Ovary (tissue), 7 donors: ENCODE measurements at regions not wholly inside any gene's neighbourhood (a gene's known extent, or its start where the extent isn't known, plus 50 kb on each side); places are given as distances from the start of the nearest gene placed in this dataset.

Experiments used
- DNase-seq, 5 donors: peaks; one replicate each; pipeline ENCODE4 v3.0.0-alpha.2; 2019 to 2020
- H3K27ac ChIP-seq, 2 donors: fragments of 200-600 bp; one replicate each; pipeline versions ENCODE4 v1.5.1 to v1.8.0; 2019 to 2022
- H3K27me3 ChIP-seq: fragments of 200-600 bp; one replicate; pipeline ENCODE4 v1.8.0; 2022
- H3K36me3 ChIP-seq: fragments of 200-600 bp; sonication (generic); one replicate; pipeline ENCODE4 v1.5.1; 2019
- H3K4me1 ChIP-seq: one replicate; pipeline ENCODE4 v1.8.1; 2013; ENCODE audit warnings: mild to moderate bottlenecking, moderate library complexity; ENCODE audit not compliant: insufficient read depth
- H3K4me3 ChIP-seq: fragments of 200-600 bp; sonication (generic); one replicate; pipeline ENCODE4 v1.5.1; 2017
- H3K9me3 ChIP-seq, 2 donors: fragments of 200-600 bp in 1 of 2; sonication (generic) in 1 of 2; one replicate each; pipeline versions ENCODE4 v1.5.1 to v1.8.1; 2013 to 2019; ENCODE audit warnings: mild to moderate bottlenecking in 1 of 2, moderate library complexity in 1 of 2
- EP300 ChIP-seq: sonication (generic); formaldehyde crosslinking; IDR thresholded peaks from one replicate; pipeline ENCODE4 v1.6.1; 2017; ENCODE audit warnings: antibody characterized with exemption
- POLR2A ChIP-seq: fragments of 450-650 bp; IDR thresholded peaks from one replicate; pipeline ENCODE4 v1.6.1; 2017; ENCODE audit warnings: antibody characterized with exemption, mild to moderate bottlenecking, moderate library complexity
- WGBS, 3 donors: extraction: QIAGEN DNeasy Blood & Tissue Kit in 1 of 3; methylation state at CpG; one replicate each; pipeline versions ENCODE4 v1.1.5 to v1.1.7; 2013 to 2017; 5-methylcytosine and 5-hydroxymethylcytosine counted together
- intact Hi-C, 4 donors: fragments of 100-400 bp; cut with DNase I; formaldehyde crosslinking; loops; one replicate each; pipeline versions ENCODE4 v1.11.0 to v1.15.1; 2022 to 2023
- TF ChIP-seq, protein P1 (sequence below), 3 donors: fragments of 450-650 bp in 2 of 3; fragments of 200-600 bp in 1 of 3; IDR thresholded peaks; one replicate each; pipeline versions ENCODE4 v1.5.1 to v1.8.0; 2016 to 2022; ENCODE audit warnings: antibody characterized with exemption in 3 of 3, mild to moderate bottlenecking in 1 of 3
- donor health status: DM: no; HTN: no; CAD: no; lungs with moderate emphysema.
- donor health status: DM: no; HTN: no; CAD: no.
- donor health status: Bipolar disorder and iron deficiency.
- donor health status: DM: no; HTN: no; CAD: no.
- donor health status: DM: yes; HTN: yes; CAD: no.

DNA sequence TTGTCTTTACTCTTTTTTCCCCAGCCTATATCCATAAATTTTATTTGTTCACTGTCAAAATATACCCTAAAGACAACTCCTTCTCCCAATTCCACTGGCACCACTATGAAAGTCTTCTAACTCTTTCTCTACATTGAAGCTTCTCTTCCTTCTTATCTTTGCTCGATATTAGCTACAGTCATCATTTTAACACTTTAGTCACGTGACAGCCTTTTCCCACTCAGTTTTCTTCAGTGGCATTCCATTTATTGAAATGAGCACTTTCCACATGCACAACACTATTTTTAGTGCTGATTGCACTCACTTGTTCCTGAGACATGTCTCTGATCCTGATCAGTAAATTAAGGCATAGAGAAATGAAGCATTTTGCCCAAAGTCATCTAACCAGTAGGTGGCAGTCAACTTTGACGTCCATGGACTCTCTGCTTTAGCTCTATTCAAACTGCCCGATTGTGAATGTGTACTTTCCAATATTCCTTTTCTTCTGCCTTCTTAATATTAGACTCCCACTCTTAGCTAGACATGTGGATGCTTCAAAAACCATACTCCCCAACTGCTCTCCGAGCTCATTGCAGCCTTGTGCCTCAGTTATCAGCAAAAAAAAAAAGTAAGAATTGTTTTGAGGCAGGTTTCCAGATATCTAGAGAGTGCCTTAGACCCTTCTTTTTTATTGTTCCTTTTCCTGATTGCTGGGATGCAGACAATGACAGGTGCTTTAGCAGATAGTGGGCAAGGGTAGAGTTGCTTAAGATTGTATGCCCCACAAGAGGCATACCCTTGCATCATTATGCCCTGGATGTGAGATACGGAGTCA lies 394.4 kb upstream of the ADGRL3 start:
- no peak for DNase-seq
- H3K36me3 ChIP-seq: no peaks in the 10 kb centered on the region
- 35 to 41% (median 38%) methylated on average over 6 of the region's 6 CpGs for WGBS, 3 donors
- TF ChIP-seq POLR2A: no peak
- no peak for TF ChIP-seq EP300
- TF ChIP-seq, protein P1, sequence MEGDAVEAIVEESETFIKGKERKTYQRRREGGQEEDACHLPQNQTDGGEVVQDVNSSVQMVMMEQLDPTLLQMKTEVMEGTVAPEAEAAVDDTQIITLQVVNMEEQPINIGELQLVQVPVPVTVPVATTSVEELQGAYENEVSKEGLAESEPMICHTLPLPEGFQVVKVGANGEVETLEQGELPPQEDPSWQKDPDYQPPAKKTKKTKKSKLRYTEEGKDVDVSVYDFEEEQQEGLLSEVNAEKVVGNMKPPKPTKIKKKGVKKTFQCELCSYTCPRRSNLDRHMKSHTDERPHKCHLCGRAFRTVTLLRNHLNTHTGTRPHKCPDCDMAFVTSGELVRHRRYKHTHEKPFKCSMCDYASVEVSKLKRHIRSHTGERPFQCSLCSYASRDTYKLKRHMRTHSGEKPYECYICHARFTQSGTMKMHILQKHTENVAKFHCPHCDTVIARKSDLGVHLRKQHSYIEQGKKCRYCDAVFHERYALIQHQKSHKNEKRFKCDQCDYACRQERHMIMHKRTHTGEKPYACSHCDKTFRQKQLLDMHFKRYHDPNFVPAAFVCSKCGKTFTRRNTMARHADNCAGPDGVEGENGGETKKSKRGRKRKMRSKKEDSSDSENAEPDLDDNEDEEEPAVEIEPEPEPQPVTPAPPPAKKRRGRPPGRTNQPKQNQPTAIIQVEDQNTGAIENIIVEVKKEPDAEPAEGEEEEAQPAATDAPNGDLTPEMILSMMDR (IDR thresholded peaks at IDR 0.05): no peak
- no peak overlapping the region for H3K27ac ChIP-seq
- H3K9me3 ChIP-seq: no peaks in the 10 kb centered on the region
- H3K4me1 ChIP-seq: no peaks in the 10 kb centered on the region
- intact Hi-C loops: no loop called here
- no peak overlapping the region for H3K4me3 ChIP-seq
- no peaks in the 10 kb centered on the region for H3K27me3 ChIP-seq

DNA sequence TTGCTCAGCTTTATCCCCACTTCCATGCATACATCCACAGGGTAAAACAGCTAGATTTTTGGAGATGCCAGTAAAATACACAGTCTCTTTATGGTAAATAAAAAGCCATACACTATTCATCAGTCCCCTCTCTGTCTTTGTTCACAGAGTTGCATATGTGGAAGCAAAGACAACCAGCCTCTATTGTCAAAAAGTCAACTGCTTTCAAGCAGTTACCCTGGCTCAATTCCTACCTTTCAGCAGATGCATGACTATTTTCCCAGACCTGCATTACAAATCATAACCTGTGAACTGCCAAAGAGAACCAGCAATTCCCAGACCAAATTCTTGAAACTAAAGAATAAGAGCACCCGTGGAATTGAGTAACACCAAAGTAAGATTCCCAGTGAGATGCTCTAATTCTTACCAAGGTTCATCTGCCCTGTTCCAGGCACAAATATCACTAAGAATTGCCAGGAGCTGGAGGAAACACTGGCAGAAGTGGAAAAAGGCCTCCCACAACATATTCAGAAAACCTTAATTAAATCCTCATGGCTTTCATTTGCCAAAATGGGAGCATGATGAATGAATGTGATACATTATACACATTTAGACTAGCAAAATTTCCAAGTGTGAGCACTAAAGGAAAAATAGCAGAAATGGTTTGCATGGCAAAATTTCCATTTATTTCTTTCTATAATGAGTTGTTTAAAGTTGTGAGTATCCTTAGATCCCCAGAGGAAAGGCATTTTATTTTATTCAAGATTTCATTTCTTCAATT lies 391.2 kb upstream of the ADGRL3 start:
- Histone ChIP-seq H3K27me3 (no peaks in the 10 kb centered on the region), H3K27ac (no peak overlapping the region), H3K36me3 (no peaks in the 10 kb centered on the region), H3K4me1 (no peaks in the 10 kb centered on the region), H3K9me3 (no peaks in the 10 kb centered on the region), H3K4me3 (no peak overlapping the region)
- intact Hi-C loops: no loop called here
- no peak for DNase-seq
- TF ChIP-seq EP300 (no peak), POLR2A (no peak)
- TF ChIP-seq, protein P1 (IDR thresholded peaks at IDR 0.05): no peak
- WGBS, 3 donors: 65 to 82% (median 80%) methylated on average over 1 of the region's 1 CpG

DNA sequence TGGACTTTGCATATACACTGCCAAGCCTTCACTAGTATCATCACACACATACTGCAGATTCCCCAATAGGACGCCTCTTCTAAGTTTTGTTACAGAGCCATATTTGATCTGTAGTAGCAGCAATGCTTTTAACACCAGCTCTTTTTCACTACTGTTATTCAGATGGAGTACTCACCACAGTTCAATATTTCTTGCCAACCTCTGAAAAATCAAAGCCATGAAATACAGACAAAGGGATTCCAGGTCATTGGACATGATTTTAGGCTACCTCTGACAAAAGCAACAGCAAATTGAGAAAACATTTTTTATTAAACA lies 390.7 kb upstream of the ADGRL3 start:
- Histone ChIP-seq H3K27me3 (no peaks in the 10 kb centered on the region), H3K36me3 (no peaks in the 10 kb centered on the region), H3K9me3 (no peaks in the 10 kb centered on the region), H3K4me3 (no peak overlapping the region), H3K4me1 (no peaks in the 10 kb centered on the region), H3K27ac (no peak overlapping the region)
- WGBS, 3 donors: 77 to 90% (median 83%) methylated on average over 1 of the region's 1 CpG
- intact Hi-C loops: no loop called here
- TF ChIP-seq, protein P1 (IDR thresholded peaks at IDR 0.05): no peak
- TF ChIP-seq POLR2A: no peak
- TF ChIP-seq EP300: no peak
- DNase-seq: no peak

DNA sequence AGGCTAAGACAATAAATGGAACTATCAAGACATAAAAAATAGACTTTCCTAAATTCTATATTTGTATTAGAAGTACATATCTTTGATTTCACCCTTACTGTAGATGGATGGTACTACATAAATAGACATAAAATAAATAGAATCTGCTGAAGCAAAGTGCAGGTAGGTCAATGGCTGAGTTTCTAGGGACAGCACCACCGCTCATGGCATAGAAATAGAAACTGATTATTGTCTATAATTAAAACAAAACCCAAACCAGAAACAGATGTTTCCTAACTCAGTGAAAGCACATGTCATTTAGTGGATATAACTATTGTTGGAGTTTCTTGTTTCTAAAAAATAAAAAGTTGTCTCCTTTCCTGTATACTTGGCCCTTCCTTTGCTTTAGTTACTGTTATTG lies 387.3 kb upstream of the ADGRL3 start:
- Histone ChIP-seq H3K4me1 (no peaks in the 10 kb centered on the region), H3K36me3 (no peaks in the 10 kb centered on the region), H3K27me3 (no peaks in the 10 kb centered on the region), H3K4me3 (no peak overlapping the region), H3K27ac (no peak overlapping the region), H3K9me3 (no peaks in the 10 kb centered on the region)
- TF ChIP-seq EP300: no peak
- no peak for TF ChIP-seq POLR2A
- TF ChIP-seq, protein P1 (IDR thresholded peaks at IDR 0.05): no peak
- intact Hi-C loops: no loop called here
- WGBS, 3 donors: 59 to 70% (median 67%) methylated on average over 1 of the region's 1 CpG
- no peak for DNase-seq
